HG02852 (cell line): ENCODE measurements at regions not wholly inside any gene's neighbourhood (a gene's known extent, or its start where the extent isn't known, plus 50 kb on each side); places are given as distances from the start of the nearest gene placed in this dataset.

ENCODE experiments used
- ATAC-seq: cut with Tn5 transposase; IDR thresholded peaks from one replicate; pipeline ENCODE4 v1.9.1; 2021; ENCODE audit warnings: mild to moderate bottlenecking, moderate library complexity; ENCODE audit not compliant: unreplicated experiment

DNA sequence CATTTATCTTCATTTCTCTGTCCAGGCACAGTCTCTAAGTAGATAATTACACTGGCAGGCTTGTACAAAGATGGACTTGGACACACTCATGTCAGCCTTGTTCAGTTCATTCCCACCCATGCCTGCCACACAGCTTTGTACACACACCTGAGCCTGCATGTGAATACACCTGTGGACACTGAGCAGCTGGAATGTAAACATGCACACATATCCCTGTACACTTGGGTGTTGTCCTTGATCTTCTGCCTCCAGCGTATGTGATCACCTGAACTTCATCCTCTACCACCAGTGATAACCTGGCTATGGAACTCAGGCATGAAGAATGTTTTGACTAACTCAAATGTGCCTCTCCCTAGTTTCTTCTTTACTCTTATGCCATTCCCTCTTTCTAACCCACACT lies 190.6 kb downstream of the DHX35 start:
- ATAC-seq, result no peak

- no peak for ATAC-seq
Observed at GRCh38 chr20:39152126-39152525, 190.0 kb downstream of the DHX35 start.

DNA sequence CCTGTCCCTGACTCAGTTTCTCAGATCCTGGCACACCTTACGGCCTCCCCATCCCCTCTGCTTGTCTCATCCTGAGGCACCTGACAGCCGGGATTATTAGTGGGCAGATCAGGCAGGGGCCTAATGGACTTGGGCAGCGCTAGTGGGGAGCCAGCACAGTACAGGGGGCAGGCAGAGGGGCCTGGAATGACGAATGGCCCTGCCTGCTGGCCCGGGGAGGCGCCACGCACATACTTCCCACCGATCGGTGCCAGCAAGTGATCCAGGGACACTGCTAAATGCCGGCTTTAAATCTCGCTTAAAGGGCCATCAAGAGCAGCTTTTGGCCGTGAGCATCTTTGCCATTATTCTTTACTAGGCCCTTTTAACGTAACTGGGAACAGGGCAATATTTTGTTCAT lies 188.4 kb downstream of the DHX35 start:
- no peak for ATAC-seq

DNA sequence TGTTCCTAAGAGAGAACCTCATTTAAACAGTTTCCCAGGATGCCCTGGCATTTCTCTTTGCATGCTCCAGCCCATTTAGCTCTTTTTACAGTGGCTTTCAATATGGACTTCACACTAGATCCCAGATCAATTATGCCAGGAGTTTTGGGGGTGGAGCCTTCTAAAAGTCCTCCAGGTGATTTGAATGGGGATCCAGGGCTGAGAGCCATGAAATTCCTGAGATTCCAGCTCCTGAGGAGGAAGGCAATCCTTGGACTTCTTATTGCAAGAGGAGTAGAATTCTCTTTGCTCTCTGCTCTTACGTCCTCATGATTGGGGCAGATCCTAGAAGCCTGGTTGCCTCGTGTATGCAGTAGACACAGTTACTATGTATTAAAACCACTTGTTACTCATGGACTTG lies 184.2 kb downstream of the DHX35 start:
- no peak for ATAC-seq

GRCh38 chr20:39145921-39146320 lies 183.8 kb downstream of the DHX35 start:
- no peak for ATAC-seq

DNA sequence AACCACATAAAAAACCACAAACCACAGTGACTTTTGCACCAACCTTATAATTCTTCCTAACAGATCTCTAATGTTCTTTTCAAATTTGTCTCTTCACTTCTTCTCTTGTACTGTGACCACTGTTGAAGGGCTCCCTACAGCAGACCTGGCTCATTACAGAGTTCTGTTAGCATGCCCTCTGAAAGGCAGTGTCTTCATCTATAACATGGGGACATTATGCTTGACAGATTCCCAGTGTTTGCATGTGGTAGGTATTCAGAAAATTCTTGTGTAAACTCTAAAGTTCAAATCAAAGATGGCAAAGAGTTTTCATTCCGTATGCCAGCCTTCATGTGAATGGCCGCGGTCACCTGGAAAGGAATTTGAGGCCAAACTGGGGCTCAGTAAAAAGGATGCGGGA lies 182.6 kb downstream of the DHX35 start:
- ATAC-seq, result no peak

DNA sequence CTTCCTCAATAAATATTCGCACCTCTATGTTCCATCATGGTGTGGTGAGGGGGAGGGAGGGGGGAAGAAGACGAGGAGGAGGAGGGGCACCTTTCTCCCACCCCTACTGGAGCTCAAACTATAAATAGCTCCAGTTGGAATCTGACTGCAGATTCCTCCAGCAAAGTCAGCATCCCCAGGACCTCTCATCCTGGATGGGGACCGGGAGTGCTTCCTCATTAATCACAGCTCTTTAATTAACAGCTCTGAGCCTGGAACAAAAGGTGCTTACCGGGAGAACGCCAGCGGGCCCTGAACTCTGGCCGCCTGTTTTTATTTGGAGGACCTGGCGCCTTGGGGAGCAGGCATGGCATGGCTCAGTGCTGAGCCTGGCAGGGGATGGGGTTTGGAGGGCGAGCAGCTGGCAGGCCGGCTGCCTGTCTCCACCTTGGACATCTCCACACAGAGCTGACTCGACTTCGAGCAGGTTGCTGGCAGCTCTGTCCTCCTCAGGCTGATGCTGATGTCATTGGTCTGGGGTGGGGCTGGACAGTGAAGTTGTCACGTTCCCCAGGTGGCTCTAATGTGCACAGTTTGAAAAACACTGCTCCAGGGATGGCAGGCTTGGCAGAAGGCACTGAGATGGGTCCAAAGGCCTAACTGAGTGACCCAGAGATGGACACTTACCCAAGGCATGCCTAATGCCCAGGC lies 180.4 kb downstream of the DHX35 start:
- no peak for ATAC-seq

DNA sequence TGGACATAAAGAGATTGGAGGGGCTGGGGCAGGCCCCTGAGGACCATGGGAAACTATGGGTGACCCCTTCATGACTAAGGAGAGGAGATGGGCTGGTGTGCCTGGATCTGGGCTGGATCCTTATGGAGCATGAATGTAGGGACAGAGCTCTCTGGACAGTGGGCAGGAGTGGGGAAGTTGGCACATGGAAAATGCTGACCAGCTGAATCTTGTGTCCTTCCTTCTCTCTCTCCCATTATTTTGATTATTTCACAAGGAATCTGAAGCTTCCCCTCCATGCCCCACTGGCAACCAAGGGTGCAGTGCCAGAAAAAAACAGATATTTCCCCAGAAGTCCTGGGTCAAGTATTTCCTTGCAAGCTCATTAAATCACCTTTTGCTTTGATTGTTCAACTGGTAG lies 175.2 kb downstream of the DHX35 start:
- no peak for ATAC-seq

DNA sequence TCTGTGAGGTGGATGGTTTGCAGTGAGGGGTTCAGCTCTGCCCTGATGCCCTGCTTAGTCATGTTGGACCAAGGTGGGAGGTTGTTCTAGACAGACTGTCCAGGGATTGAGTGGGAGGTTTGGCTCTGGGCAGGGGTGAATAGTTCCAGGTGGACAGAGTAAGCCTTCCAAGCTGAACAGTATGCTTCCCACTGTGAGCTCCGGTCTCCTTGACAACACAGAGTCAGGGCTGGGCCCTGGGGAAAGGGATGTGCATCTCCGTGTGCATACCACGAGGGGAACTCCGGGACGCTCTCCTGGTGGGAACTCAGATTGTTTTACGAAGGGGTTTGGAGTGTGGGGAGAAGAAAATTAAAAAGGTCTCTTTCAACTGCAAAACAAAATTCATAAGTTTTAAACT lies 174.7 kb downstream of the DHX35 start:
- no peak for ATAC-seq

- no peak for ATAC-seq
Observed at GRCh38 chr20:39135885-39136544, 173.9 kb downstream of the DHX35 start.

- no peak for ATAC-seq
Observed at GRCh38 chr20:39133201-39133600, 171.1 kb downstream of the DHX35 start.

- ATAC-seq, result no peak
Observed at GRCh38 chr20:39132511-39132910, 170.4 kb downstream of the DHX35 start.

GRCh38 chr20:39132093-39132492 lies 169.9 kb downstream of the DHX35 start:
- ATAC-seq, result no peak

DNA sequence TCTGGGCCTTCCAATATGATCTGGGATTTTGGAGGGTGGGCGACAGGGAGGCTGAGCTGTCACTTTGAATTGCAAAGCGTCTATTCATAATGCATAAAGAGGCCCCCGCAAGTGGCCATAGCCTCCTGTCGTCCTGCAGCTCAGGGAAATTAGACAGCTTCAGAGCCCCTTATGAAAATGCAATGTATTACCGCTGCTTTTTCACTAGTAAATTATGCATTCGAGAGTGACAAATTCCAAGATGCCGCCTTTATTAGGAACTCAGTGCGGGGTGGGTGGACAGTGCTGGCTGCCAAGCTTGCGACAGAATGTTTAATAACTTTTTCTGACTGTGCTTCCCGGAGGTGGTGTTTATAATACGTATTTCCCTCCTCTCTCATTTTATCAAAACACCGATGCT lies 168.5 kb downstream of the DHX35 start:
- no peak for ATAC-seq

- ATAC-seq, result no peak
Observed at GRCh38 chr20:39129523-39129922, 167.4 kb downstream of the DHX35 start.

DNA sequence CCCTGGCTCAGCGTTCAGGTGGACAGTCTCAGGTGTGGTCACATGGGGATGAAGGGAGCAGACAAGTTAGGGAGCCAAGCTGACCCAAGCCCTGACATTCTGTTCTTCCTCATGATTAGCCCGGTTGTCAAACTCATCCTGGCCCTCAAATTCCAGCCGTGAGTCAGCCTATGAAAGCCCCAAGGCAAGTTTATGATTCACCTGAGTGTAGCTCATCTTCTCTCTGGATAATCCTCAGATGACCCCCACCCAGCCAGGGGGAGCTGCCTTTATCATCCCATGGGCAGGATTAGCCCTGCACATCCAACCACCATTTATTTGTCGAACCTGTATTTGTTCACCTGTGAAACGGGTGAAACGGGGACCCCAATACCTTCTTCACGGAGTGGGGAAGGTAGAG lies 161.9 kb downstream of the DHX35 start:
- no peak for ATAC-seq

DNA sequence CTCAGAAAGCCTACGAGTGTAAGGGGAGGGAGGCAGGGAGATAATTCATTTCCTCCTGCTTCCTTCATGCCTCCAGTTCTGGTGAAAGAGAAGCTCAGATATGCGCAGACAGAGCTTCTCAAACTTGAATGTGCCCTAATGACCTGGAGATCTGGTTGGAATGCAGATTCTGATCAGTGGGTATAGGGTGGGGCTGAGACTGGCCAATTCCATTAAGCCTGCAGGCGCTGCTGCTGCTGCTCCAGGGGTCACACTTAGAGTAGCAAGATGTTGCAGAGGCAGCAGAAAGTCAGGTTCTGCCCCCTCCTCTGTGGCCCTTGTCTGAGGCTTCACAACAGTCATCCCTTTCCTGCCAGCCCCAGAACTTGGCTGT lies 161.0 kb downstream of the DHX35 start:
- no peak for ATAC-seq

GRCh38 chr20:39117491-39117890 lies 155.3 kb downstream of the DHX35 start:
- ATAC-seq, result no peak

DNA sequence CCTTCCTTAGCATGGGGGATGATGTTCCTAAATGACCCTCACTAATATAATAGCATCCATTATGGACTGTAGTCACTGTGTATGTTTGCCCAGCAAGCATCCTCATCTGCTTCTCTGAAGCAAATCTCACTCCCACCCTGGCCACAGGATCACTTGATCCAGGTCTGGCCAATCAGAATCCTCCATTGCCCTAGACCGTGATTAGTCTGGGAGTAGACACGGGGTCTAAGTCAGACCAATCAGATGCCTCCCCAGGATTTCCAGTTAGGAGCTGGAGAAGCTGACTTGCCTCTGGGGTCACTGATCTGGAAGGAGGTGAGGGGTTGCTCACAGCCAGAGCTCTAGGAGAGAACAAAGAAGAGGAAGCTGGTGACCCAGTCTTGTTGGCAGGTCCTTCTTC lies 153.9 kb downstream of the DHX35 start:
- ATAC-seq, result no peak

- ATAC-seq, result no peak
Observed at GRCh38 chr20:39112178-39112743, 150.1 kb downstream of the DHX35 start.

DNA sequence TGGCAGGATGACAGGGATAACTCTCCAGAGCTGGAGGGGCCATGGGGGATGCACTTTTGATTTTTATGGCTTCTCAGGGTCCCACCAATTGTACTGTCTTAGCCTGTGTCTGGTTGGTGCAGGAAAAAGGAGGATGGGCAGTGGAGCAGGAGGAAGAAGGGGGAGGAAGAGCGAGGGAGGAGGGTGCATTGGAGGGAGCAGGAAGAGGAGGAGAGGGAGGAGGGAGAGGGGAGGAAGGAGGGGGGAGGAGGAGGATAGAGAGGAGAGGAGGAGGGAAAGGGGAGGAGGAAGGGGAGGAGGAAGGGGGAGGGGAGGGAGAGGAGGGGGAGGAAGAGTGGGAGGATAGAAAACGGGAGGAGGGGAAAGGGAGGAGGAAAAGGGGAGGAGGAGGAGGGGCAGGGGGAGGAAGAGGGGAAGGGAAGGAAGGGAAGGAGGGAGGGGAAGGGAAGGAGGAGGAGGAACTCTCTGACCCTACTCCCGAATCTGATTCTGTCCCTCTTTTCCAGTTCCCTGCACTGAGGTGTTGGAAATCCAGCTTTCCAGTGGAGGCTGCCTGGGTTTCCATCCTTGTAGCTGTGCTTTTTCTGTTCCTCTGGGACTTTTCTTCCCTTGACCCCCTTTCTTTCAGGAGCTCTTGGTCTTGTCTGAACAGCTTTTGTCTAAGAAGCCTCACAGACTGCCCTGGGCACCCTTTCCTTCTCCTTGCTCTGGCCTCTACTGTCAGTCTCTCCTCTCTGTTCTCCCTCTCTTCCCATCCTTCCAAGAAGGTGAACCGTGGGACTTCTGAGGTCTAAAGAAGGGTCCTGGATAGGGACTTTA lies 149.4 kb downstream of the DHX35 start:
- ATAC-seq, result no peak

DNA sequence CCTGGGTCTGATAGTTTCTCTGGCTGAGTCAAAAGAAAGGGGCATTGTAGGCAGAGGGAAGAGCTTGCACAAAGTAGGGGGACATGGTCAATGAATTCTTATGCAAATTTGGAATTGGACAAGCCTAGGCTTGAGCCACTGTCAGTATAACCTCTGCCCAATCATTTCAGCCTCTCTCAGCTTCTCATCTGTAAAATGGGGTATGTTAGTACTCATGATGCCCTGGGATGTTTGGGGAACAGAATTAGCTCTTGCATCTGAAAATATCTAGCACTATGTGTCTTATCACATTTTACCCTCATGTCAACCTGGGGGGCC lies 148.6 kb downstream of the DHX35 start:
- ATAC-seq, result no peak
